Smooth muscle cell (in vitro differentiated cells): ENCODE measurements at regions not wholly inside any gene's neighbourhood (a gene's known extent, or its start where the extent isn't known, plus 50 kb on each side); places are given as distances from the start of the nearest gene placed in this dataset.

Source experiments
- DNase-seq: peaks from one replicate; lab custom pipeline; 2025; ENCODE audit not compliant: unreplicated experiment; lab: John Stamatoyannopoulos, UW
- H2AFZ ChIP-seq: fragments of 200-600 bp; sonication (generic); 2 replicates; pipeline ENCODE4 v1.6.0; 2016; ENCODE audit warnings: antibody characterized with exemption, low read depth, mild to moderate bottlenecking
- H3F3A ChIP-seq: fragments of 200-600 bp; sonication (generic); 2 replicates; pipeline ENCODE4 v1.6.0; 2017; ENCODE audit warnings: antibody characterized with exemption, low read depth
- H3K27ac ChIP-seq: fragments of 200-600 bp; sonication (generic); 2 replicates; pipeline ENCODE4 v1.5.1; 2016; ENCODE audit warnings: low read depth, mild to moderate bottlenecking
- H3K27me3 ChIP-seq: fragments of 200-600 bp; sonication (generic); 2 replicates; pipeline ENCODE4 v1.6.1; 2016; ENCODE audit warnings: low read depth, mild to moderate bottlenecking
- H3K36me3 ChIP-seq: fragments of 200-600 bp; sonication (generic); 2 replicates; pipeline ENCODE4 v1.5.1; 2016; ENCODE audit warnings: low read depth
- H3K4me1 ChIP-seq: fragments of 200-600 bp; sonication (generic); 2 replicates; pipeline ENCODE4 v1.5.1; 2016; ENCODE audit warnings: low read depth
- H3K4me2 ChIP-seq: fragments of 200-600 bp; sonication (generic); 2 replicates; pipeline ENCODE4 v1.6.0; 2016; ENCODE audit warnings: mild to moderate bottlenecking
- H3K4me3 ChIP-seq: fragments of 200-600 bp; sonication (generic); 2 replicates; pipeline ENCODE4 v1.5.1; 2016; ENCODE audit warnings: mild to moderate bottlenecking
- H3K79me2 ChIP-seq: fragments of 200-600 bp; sonication (generic); 2 replicates; pipeline ENCODE4 v1.6.0; 2016; ENCODE audit warnings: low read depth, mild to moderate bottlenecking
- H3K9ac ChIP-seq: fragments of 200-600 bp; sonication (generic); 2 replicates; pipeline ENCODE4 v1.6.0; 2016; ENCODE audit warnings: low read depth
- H3K9me3 ChIP-seq: fragments of 200-600 bp; sonication (generic); replicated peaks from 2 replicates; pipeline ENCODE4 v1.5.1; 2016; ENCODE audit warnings: low read depth
- H4K20me1 ChIP-seq: fragments of 200-600 bp; sonication (generic); 2 replicates; pipeline ENCODE4 v1.6.0; 2016; ENCODE audit warnings: low read depth
- whole genome bisulfite sequencing: methylation state at CpG from one replicate; pipeline ENCODE4 v1.1.7; 2016; ENCODE audit warnings: low lambda C conversion rate; 5-methylcytosine and 5-hydroxymethylcytosine counted together
- TF ChIP-seq, protein P1 (sequence below): fragments of 200-600 bp; sonication (generic); IDR thresholded peaks from 2 replicates; pipeline ENCODE4 v1.5.1; 2017; ENCODE audit warnings: borderline replicate concordance, mild to moderate bottlenecking, antibody characterized with exemption; ENCODE audit not compliant: insufficient read depth, poor library complexity, severe bottlenecking

DNA sequence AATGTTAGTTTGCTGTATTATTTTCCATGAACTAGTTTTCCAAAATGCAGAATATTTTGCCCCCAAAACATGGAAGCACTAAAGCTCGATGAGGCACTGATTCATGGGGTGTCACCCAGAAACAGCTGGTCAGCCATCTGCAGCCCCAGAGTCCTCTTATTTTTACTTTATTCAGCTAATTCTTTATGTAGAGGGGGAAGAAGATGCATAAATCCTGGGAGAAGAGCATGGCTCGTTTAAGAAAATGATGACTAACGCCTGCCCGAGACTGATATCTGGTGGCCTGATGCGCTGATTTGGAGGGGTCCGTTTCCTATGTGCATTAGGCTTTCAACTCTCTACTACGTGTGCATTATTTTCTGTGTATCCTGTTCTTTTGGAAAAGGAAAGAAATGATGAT is 390.3 kb upstream of the MEF2C start:
- no peaks in the 10 kb centered on the region for H3K79me2 ChIP-seq
- H3K9me3 ChIP-seq: no peaks in the 10 kb centered on the region
- no peaks in the 10 kb centered on the region for H3F3A ChIP-seq
- no peak overlapping the region for H3K9ac ChIP-seq
- no peaks in the 10 kb centered on the region for H3K36me3 ChIP-seq
- TF ChIP-seq, protein P1, sequence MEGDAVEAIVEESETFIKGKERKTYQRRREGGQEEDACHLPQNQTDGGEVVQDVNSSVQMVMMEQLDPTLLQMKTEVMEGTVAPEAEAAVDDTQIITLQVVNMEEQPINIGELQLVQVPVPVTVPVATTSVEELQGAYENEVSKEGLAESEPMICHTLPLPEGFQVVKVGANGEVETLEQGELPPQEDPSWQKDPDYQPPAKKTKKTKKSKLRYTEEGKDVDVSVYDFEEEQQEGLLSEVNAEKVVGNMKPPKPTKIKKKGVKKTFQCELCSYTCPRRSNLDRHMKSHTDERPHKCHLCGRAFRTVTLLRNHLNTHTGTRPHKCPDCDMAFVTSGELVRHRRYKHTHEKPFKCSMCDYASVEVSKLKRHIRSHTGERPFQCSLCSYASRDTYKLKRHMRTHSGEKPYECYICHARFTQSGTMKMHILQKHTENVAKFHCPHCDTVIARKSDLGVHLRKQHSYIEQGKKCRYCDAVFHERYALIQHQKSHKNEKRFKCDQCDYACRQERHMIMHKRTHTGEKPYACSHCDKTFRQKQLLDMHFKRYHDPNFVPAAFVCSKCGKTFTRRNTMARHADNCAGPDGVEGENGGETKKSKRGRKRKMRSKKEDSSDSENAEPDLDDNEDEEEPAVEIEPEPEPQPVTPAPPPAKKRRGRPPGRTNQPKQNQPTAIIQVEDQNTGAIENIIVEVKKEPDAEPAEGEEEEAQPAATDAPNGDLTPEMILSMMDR: no peak
- H3K4me3 ChIP-seq: no peak overlapping the region
- no peaks in the 10 kb centered on the region for H3K27me3 ChIP-seq
- H3K4me1 ChIP-seq: no peaks in the 10 kb centered on the region
- H3K4me2 ChIP-seq: no peak overlapping the region
- no peak overlapping the region for H3K27ac ChIP-seq
- no peak for DNase-seq
- no peaks in the 10 kb centered on the region for H4K20me1 ChIP-seq
- H2AFZ ChIP-seq: no peak overlapping the region
- WGBS: 73% methylated on average over 7 of the region's 7 CpGs

DNA sequence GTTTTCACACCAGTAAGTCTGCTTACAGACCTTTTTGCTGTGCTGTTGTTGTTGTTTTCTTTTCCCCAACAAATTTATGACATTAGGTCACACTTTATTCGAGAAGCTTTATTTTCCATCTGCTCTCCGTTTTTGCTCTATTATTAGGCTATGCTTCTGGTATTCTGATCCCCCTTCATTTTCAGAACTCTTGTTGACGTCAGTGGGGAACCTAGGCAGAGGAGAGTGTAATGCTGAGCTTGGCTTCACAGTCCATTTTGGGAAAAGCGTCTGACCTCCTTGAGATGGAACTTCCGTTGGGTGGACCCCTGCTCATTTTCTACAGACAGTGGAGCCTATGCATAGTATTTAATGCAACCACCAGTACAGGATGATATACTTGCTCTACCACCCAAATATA is 387.9 kb upstream of the MEF2C start:
- H3F3A ChIP-seq: no peaks in the 10 kb centered on the region
- H2AFZ ChIP-seq: no peak overlapping the region
- no peaks in the 10 kb centered on the region for H3K4me1 ChIP-seq
- DNase-seq: no peak
- H3K9me3 ChIP-seq: no peaks in the 10 kb centered on the region
- H3K27ac ChIP-seq: no peak overlapping the region
- H3K4me3 ChIP-seq: no peak overlapping the region
- H3K9ac ChIP-seq: no peak overlapping the region
- no peak overlapping the region for H3K4me2 ChIP-seq
- TF ChIP-seq, protein P1: no peak
- H3K79me2 ChIP-seq: no peaks in the 10 kb centered on the region
- H3K27me3 ChIP-seq: no peaks in the 10 kb centered on the region
- no peaks in the 10 kb centered on the region for H3K36me3 ChIP-seq
- 92% methylated on average over 5 of the region's 5 CpGs for WGBS
- no peaks in the 10 kb centered on the region for H4K20me1 ChIP-seq

DNA sequence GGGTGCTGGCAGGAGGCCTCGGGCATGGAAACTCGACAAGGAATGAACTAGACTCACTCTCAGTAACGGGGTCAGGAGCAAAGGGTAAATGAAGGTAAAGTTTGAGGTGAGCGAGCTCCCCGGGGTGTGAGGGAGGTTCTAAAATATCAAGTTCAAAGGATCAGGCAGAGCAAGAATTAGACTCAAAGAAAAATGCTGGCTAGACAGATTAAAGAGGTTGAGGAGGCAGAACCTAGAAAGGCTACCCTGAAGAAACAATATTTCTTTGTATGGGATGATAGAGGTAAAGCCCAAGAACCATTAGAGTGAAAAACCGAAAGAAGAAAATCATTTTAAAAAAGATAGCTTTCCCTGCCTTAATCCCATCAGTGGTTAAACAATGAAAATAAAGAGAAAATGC is 386.7 kb upstream of the MEF2C start:
- Histone ChIP-seq H3K79me2 (no peaks in the 10 kb centered on the region), H3K27me3 (no peaks in the 10 kb centered on the region), H3K9me3 (no peaks in the 10 kb centered on the region), H3K4me3 (no peak overlapping the region), H3K4me2 (no peak overlapping the region), H3K4me1 (no peaks in the 10 kb centered on the region), H3K36me3 (no peaks in the 10 kb centered on the region), H2AFZ (no peak overlapping the region), H3K27ac (no peak overlapping the region), H4K20me1 (no peaks in the 10 kb centered on the region), H3F3A (no peaks in the 10 kb centered on the region), H3K9ac (no peak overlapping the region)
- no peak for DNase-seq
- 95% methylated on average over 6 of the region's 6 CpGs for WGBS
- TF ChIP-seq, protein P1: no peak

DNA sequence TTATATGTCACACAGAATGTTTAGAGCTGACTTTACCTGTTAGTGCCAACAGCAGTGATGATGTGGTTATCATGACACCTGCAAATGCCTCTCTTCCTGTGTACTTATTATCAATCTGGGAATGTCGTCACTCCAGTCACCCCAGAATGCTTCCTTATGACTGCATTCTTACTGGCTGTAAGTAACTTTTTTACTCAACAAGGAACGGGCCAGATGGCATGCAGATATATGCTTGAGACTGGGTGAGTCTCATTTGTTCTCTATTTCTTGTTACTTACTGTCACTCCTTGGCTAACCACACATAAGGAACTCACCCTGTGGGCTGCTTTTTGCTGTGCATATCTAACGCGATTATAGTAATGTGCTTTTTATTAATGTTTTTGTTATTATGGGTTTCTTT is 385.5 kb upstream of the MEF2C start:
- Histone ChIP-seq H4K20me1 (no peaks in the 10 kb centered on the region), H3K9me3 (no peaks in the 10 kb centered on the region), H3K4me1 (no peaks in the 10 kb centered on the region), H3K27me3 (no peaks in the 10 kb centered on the region), H3K79me2 (no peaks in the 10 kb centered on the region), H3K36me3 (no peaks in the 10 kb centered on the region), H2AFZ (no peak overlapping the region), H3K4me2 (no peak overlapping the region), H3K4me3 (no peak overlapping the region), H3K9ac (no peak overlapping the region), H3F3A (no peaks in the 10 kb centered on the region), H3K27ac (no peak overlapping the region)
- TF ChIP-seq, protein P1: no peak
- no peak for DNase-seq
- 77% methylated on average over 4 of the region's 4 CpGs for WGBS
